Ascending aorta (tissue), 2 donors: ENCODE measurements at regions not wholly inside any gene's neighbourhood (a gene's known extent, or its start where the extent isn't known, plus 50 kb on each side); places are given as distances from the start of the nearest gene placed in this dataset.
A peak's percentile ranks its signal among the peaks of the same experiment; 100 is the strongest.

Experiments used
- DNase-seq, 2 donors: peaks; one replicate each; pipeline ENCODE4 v3.0.0-alpha.2; 2019; ENCODE audit warnings: low spot score in 2 of 2
- H3K27ac ChIP-seq, 2 donors: fragments of 200-600 bp; sonication (generic); one replicate each; pipeline ENCODE4 v1.5.1; 2016 to 2017; ENCODE audit warnings: mild to moderate bottlenecking in 1 of 2
- H3K27me3 ChIP-seq: fragments of 200-600 bp; sonication (generic); one replicate; pipeline ENCODE4 v1.5.1; 2017
- H3K36me3 ChIP-seq, 2 donors: fragments of 200-600 bp; sonication (generic); one replicate each; pipeline ENCODE4 v1.5.1; 2016
- H3K4me1 ChIP-seq, 2 donors: fragments of 200-600 bp; sonication (generic); one replicate each; pipeline ENCODE4 v1.5.1; 2016 to 2017; ENCODE audit warnings: mild to moderate bottlenecking in 1 of 2
- H3K4me3 ChIP-seq, 2 donors: fragments of 200-600 bp; sonication (generic); one replicate each; pipeline ENCODE4 v1.5.1; 2016 to 2017; ENCODE audit warnings: mild to moderate bottlenecking in 1 of 2
- H3K9me3 ChIP-seq, 2 donors: fragments of 200-600 bp; sonication (generic); one replicate each; pipeline ENCODE4 v1.5.1; 2016
- intact Hi-C: fragments of 100-400 bp; cut with DNase I; formaldehyde crosslinking; loops from one replicate; pipeline ENCODE4 v1.15.1; 2023
- TF ChIP-seq, protein P1 (sequence below), 3 experiments: fragments of 200-600 bp in 2 of 3; fragments of 450-650 bp in 1 of 3; sonication (generic) in 2 of 3; IDR thresholded peaks; one replicate each; pipeline ENCODE4 v1.5.1; 2016 to 2019; ENCODE audit warnings: antibody characterized with exemption in 3 of 3, mild to moderate bottlenecking in 1 of 3, moderate library complexity in 1 of 3

DNA sequence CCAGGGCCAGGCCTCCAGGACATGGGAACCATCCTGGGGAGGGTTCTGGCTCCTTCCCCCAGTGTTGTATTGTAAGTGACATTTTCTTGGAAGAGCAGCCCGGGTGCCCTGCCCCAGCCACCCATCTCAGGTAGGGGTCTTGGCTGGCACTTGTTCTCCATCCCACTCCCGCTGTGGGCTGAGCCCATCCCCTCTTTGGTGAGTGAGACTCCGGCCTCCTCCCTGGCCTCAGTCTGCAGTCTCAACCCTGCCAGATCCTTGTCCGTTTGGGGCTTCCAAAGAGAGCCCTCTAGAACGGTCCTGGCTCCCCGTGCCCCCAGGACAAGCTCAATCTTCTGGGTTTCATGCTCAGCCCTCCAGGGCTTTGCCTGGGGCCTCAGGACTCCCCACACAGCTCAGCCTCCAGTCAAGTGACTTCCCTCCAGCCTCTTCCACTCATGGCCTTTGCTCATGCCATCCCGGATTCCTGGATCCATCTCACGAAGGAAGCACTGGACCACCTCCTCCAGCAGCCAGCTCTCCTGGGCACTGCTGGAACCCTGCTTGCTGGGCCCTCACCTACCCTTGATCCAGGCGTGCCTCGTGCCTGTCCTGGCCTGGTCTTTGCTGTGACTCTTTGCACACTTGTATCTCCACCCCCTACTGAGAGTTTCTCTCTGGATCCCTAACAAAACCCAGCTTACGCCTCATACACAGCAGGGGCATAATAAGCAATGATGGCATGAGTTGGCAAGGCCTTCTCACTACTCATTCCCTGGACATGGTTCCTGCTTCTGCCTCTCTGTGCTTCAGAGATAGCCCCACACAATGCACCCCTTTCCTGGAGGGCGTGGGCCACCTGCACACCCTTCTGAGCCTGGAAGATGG, 297.4 kb upstream of the RTL1 start:
- intact Hi-C loops: no loop called here
- TF ChIP-seq, protein P1, sequence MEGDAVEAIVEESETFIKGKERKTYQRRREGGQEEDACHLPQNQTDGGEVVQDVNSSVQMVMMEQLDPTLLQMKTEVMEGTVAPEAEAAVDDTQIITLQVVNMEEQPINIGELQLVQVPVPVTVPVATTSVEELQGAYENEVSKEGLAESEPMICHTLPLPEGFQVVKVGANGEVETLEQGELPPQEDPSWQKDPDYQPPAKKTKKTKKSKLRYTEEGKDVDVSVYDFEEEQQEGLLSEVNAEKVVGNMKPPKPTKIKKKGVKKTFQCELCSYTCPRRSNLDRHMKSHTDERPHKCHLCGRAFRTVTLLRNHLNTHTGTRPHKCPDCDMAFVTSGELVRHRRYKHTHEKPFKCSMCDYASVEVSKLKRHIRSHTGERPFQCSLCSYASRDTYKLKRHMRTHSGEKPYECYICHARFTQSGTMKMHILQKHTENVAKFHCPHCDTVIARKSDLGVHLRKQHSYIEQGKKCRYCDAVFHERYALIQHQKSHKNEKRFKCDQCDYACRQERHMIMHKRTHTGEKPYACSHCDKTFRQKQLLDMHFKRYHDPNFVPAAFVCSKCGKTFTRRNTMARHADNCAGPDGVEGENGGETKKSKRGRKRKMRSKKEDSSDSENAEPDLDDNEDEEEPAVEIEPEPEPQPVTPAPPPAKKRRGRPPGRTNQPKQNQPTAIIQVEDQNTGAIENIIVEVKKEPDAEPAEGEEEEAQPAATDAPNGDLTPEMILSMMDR (IDR thresholded peaks at IDR 0.05): no peak

DNA sequence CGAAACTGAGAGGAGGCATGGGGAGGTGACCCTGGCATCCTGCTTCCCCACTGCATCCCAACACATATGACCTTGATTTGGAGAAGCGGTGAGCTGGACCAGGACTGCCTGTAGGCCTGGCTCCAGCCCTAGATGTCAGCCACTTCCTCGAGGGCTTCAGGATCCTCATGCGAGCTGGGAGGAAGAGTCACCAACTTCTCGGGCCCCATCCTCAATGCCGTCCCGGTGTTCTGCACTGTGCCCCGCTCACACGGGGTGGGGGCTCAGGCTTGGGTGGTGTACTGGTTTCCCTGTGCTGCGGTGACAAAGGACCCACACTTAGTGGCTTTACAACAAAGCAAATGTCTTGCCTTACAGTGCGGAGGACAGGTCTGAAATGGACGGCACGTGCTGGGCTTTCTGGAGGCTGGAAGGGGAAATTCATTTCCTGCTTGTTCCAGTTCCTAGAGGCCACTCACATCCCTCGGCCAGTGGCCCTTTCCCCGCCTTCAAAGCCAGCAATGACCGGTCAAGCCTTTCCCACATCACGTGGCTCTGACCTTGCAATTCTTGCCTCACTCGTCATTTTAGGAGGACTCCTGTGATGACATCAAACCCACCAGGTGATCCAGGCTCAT, 298.1 kb upstream of the RTL1 start:
- Histone ChIP-seq H3K36me3 (no peaks in the 10 kb centered on the region), H3K4me1 (no peaks in the 10 kb centered on the region), H3K9me3 (no peaks in the 10 kb centered on the region), H3K4me3 (no peak overlapping the region), H3K27ac (no peak overlapping the region), H3K27me3 (no peaks in the 10 kb centered on the region)
- DNase-seq: peak in 1 of 2 donors; percentile 44
- TF ChIP-seq, protein P1 (IDR thresholded peaks at IDR 0.05): no peak
- intact Hi-C loops: no loop called here

More for the DNA sequence above, 297.4 kb upstream of the RTL1 start:
- no peaks in the 10 kb centered on the region for H3K9me3 ChIP-seq
- no peak overlapping the region for H3K27ac ChIP-seq
- H3K4me3 ChIP-seq: no peak overlapping the region
- no peaks in the 10 kb centered on the region for H3K27me3 ChIP-seq
- DNase-seq: peak in 1 of 2 donors; percentile 30
- H3K36me3 ChIP-seq: no peaks in the 10 kb centered on the region
- no peaks in the 10 kb centered on the region for H3K4me1 ChIP-seq

DNA sequence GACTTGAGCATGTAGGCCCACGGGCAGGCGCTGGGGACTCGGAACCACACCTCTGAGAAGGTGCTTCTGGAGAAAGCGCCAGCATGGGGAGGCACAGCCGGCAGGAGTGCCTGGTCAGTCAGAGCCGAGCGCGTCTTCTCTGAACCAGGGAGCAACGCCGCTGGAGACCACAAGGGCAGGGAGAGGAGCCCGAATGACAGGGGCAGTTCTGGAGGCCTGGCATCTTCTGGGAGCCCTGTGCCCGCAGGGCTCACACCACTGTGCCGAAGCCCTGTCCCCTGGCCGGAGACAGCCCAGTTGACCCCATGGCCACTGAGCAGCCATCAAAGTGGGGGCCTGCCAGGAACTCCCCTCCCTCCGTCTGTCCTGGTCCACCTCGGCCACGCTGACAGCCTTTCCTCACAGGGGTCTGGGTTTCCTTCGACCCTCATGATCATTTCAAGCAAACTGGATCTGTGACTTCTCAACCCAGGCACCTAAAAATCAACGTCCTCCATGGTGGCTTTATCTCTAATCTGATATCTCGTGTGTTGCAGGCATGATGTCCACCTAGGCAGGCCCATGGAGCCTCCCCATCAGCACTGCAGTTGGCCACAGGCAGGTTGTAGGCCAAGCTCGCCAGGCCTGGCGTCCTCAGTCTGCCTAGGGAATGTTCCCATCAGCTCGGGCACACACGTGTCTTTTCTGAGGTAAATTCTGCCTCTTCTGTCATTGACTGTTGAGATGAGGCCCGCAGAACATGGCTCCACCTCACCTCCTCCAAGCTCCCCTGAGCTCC, 299.3 kb upstream of the RTL1 start:
- Histone ChIP-seq H3K4me1 (no peaks in the 10 kb centered on the region), H3K4me3 (no peak overlapping the region), H3K36me3 (no peaks in the 10 kb centered on the region), H3K27ac (no peak overlapping the region), H3K9me3 (no peaks in the 10 kb centered on the region), H3K27me3 (no peaks in the 10 kb centered on the region)
- intact Hi-C loops: no loop called here
- TF ChIP-seq, protein P1 (IDR thresholded peaks at IDR 0.05): no peak
- peak in 1 of 2 donors; percentile 46 for DNase-seq

DNA sequence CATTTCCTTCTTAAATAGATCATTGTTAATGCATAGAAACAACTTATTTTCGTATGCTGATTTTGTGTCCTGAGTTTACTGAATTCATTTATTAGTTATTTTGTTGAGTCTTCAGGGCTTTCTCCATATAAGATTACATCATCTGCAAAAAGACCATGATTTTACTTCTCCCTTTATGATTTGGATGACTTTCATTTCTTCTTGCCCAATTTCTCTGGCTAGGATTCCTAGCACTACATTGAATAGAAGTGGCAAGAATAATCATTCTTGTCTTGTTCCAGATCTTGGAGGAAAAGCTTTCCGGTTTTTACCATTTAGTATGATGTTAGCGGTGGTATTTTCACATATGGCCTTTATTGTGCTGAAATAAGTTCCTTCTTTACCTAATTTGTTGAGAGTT, 303.0 kb upstream of the RTL1 start:
- Histone ChIP-seq H3K9me3 (peaks cover 0 to 25% of the 10 kb centered on the region in 2 donors), H3K36me3 (no peaks in the 10 kb centered on the region), H3K4me3 (no peak overlapping the region), H3K27me3 (no peaks in the 10 kb centered on the region), H3K4me1 (no peaks in the 10 kb centered on the region), H3K27ac (no peak overlapping the region)
- intact Hi-C loops: no loop called here
- TF ChIP-seq, protein P1 (IDR thresholded peaks at IDR 0.05): no peak
- DNase-seq: no peak

DNA sequence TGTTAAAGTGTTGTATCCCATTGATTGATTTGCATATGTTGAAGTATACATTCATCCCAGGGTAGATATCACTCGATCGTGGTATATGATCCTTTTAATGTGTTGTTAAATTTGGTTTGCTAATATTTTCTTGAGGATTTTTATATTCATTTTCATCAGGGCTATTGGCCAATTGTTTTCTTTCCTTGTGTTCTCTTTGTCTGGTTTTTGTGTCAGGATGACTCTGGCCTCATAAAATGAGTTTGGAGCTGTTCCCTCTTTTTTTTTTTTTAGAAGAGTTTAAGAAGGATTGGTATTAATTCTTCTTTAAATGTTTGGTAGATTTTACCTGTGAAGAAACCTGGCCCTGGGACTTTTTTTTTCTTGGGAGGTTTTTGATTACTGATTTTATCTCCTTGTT, 303.5 kb upstream of the RTL1 start:
- H3K9me3 ChIP-seq: peaks cover 0 to 25% of the 10 kb centered on the region in 2 donors
- no peaks in the 10 kb centered on the region for H3K27me3 ChIP-seq
- no peak overlapping the region for H3K4me3 ChIP-seq
- no peak overlapping the region for H3K27ac ChIP-seq
- H3K36me3 ChIP-seq: no peaks in the 10 kb centered on the region
- TF ChIP-seq, protein P1 (IDR thresholded peaks at IDR 0.05): no peak
- intact Hi-C loops: no loop called here
- DNase-seq: no peak
- H3K4me1 ChIP-seq: no peaks in the 10 kb centered on the region
